AG09319 (cell line): ENCODE measurements at regions not wholly inside any gene's neighbourhood (a gene's known extent, or its start where the extent isn't known, plus 50 kb on each side); places are given as distances from the start of the nearest gene placed in this dataset.

ENCODE experiments used
- DNase-seq: peaks from one replicate; pipeline ENCODE4 v3.0.0-alpha.2; 2010; ENCODE audit warnings: low read depth; ENCODE audit errors: extremely low read depth
- TF ChIP-seq, protein P1 (sequence below): IDR thresholded peaks from 2 replicates; pipeline ENCODE4 v1.5.1; 2011; ENCODE audit warnings: low read depth, mild to moderate bottlenecking, inconsistent platforms, low read length, moderate library complexity

DNA sequence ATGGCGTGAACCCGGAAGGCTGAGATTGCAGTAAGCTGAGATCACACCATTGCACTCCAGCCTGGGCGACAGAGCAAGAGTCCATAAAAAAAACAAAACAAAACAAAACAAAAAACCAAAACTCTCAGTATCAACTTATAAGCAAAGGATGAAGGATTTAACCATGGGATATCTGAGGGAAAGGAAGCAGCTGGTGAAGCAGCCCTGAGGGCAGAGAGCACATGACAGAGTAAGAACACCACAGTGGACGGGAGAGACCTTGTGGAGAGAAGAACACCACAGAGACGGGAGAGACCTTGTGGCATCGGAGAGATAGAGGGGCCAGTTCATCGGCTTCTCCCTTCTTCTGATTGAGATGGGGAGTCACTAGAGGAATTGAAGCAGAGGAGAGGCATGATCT is 697.2 kb downstream of the HDGFL1 start:
- no peak for DNase-seq
- TF ChIP-seq, protein P1, sequence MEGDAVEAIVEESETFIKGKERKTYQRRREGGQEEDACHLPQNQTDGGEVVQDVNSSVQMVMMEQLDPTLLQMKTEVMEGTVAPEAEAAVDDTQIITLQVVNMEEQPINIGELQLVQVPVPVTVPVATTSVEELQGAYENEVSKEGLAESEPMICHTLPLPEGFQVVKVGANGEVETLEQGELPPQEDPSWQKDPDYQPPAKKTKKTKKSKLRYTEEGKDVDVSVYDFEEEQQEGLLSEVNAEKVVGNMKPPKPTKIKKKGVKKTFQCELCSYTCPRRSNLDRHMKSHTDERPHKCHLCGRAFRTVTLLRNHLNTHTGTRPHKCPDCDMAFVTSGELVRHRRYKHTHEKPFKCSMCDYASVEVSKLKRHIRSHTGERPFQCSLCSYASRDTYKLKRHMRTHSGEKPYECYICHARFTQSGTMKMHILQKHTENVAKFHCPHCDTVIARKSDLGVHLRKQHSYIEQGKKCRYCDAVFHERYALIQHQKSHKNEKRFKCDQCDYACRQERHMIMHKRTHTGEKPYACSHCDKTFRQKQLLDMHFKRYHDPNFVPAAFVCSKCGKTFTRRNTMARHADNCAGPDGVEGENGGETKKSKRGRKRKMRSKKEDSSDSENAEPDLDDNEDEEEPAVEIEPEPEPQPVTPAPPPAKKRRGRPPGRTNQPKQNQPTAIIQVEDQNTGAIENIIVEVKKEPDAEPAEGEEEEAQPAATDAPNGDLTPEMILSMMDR, result no peak

DNA sequence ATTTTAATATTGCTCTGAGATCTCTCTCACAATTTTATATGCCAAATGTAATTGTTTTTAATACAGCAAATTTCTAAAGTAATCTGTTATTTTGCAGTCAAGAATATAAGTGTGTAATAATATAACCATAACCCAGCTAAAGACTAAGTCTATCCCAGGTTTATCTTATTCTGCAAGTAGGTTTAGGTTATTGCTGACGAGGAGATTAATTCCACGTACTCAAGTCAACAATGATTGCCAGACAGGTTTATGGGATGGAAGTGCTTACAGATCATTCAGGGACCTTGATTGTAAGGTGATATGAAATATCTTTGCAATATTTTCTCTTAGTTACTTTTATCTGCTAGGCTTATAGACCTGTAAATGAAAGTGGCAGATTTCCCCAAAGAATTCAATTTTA is 698.3 kb downstream of the HDGFL1 start:
- TF ChIP-seq, protein P1, result no peak

DNA sequence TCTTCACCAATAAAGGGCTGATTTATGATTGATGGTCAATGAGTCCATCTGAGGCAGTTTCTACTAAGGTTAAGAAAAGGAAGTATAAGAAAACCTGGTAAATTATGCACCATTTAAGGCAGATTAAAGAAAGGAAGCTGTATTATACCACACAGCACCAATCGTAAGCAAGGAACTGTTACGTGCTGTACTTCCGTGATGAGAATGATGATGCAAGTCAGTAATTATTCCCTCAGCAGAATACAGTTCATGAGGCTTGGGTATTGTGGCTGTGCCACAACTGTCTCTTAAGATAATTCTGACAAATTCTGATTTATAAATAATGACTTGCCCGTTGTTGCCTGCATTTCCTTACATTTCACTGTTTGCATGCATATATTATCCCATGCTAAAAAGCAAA is 699.0 kb downstream of the HDGFL1 start:
- no peak for DNase-seq
- TF ChIP-seq, protein P1, result no peak

More for the DNA sequence above, 698.3 kb downstream of the HDGFL1 start:
- DNase-seq, result no peak

DNA sequence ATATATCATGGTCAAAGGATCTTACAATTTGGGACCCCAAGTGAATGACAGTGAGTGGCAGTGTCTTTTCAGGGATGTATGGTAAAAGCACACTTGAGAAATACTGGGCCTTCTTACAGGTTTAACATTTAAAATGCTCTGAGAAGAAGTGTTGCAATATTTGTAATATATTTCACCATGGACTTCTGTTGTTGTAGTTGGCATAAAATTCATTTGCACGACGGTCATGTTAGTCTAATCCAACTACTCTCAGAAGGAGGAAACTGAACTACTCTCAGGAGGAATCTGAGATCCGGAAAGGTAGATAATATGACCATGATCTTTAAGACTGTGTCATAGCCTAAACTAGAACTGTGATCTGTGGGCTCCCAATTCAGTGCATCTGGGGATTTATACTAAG is 700.1 kb downstream of the HDGFL1 start:
- DNase-seq, result no peak
- TF ChIP-seq, protein P1, result no peak

DNA sequence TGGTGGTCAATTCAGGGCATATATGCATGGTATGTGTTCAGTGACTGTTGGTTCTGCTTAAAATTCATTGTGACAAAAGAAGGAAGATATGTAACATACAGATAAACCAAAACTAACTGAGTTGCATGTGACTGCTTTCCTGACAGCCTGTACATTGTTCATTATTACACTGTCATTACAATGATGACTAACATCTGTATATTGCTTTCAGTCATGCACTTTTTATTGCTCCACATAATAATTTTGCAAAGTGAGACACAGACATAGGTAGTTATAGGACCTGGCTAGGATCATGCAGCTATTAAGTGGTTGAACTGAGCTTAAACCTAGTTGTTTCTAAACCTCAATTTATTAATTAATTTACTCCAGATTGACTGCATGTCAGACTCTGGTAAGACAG is 703.2 kb downstream of the HDGFL1 start:
- TF ChIP-seq, protein P1, result no peak
- no peak for DNase-seq

DNA sequence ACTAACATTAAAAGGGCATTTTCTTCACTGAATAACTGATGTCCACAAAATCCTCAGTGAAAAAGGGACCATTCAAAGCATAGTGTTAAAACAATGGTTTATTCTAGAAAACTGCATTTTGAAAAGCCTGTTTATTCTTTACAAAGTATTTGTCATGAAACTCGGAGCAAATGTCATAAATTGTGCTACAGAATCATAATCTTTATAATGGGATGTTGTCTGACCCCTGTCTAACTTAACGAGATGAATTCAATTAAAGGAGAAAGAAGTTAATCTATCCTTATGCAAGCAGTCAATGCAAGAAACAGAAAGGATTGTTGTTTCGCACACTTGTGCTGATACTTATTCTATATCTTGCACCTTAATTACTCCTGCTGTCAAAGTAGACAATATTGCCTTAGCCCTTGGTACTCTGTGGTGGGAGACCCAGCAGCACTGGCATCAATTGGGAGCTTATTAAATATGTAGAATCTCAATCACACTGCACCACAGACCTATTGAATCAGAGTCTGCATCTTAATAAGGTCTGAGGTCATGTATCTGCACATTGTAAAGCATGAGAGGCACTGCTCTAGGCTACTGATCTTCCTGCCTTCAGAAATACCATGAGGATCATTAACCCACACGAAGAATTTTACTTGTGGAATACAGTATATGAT is 708.3 kb downstream of the HDGFL1 start:
- DNase-seq, result no peak
- TF ChIP-seq, protein P1, result no peak

DNA sequence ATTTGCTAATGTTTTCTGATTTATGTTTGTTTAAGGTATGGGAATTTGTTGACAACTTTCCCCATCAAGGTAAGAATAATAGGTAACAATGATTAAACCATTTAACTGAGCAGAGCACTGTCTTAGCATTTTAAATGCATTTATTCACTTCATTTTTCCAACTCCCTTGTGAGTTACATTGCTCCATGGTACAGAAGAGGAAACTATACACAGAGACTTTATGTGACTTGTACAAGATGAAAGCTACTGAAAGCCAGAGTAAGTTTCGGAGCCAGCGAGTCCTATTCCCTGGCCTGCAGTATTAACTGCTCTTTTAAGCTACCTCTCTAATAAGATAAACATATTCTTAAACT is 708.8 kb downstream of the HDGFL1 start:
- DNase-seq, result no peak
- TF ChIP-seq, protein P1, result no peak
